ENCODE measurements at regions not wholly inside any gene's neighbourhood (a gene's known extent, or its start where the extent isn't known, plus 50 kb on each side); places are given as distances from the start of the nearest gene placed in this dataset.

DNA sequence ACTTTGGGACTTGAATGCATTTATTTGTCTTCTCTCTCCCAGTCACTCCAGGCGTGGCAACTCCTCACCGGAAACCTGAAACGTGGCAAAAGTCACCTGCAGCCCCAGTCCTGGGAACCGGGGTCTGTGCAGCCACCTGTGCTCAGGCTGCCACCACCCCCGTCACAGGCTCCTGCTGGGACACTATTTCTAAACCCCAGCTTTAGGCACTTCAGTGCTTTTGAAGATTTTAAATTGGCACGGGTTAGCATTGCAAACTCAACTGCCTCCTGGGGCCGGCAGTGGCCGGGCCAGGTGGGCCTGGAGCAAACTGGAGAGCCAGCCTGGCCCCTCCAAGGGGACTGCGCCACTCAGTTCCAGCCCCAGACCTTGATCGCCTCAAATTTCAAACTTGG is 146.7 kb upstream of the IQSEC1 start:
- TF ChIP-seq POLR2A (IDR thresholded peaks at IDR 0.05; ENCODE audit: low read length), result no peak
- no peak for TF ChIP-seq GATA1 (IDR thresholded peaks at IDR 0.05; ENCODE audit: low read depth, low read length)
